HG02588 (cell line): ENCODE measurements at regions not wholly inside any gene's neighbourhood (a gene's known extent, or its start where the extent isn't known, plus 50 kb on each side); places are given as distances from the start of the nearest gene placed in this dataset.

Experiments used
- ATAC-seq: cut with Tn5 transposase; IDR thresholded peaks from one replicate; pipeline ENCODE4 v1.9.1; 2021; ENCODE audit warnings: mild to moderate bottlenecking, moderate library complexity; ENCODE audit not compliant: unreplicated experiment

GRCh38 chr2:118255771-118256372 is 167.6 kb downstream of the INSIG2 start:
- no peak for ATAC-seq

- ATAC-seq: no peak
Observed at GRCh38 chr2:118255301-118255700, 167.0 kb downstream of the INSIG2 start.

GRCh38 chr2:118254116-118254515 is 165.8 kb downstream of the INSIG2 start:
- no peak for ATAC-seq

GRCh38 chr2:118251427-118251826 is 163.2 kb downstream of the INSIG2 start:
- ATAC-seq: no peak

GRCh38 chr2:118250463-118250862 is 162.2 kb downstream of the INSIG2 start:
- ATAC-seq: no peak

GRCh38 chr2:118250001-118250400 is 161.7 kb downstream of the INSIG2 start:
- ATAC-seq: peak; percentile 23

- ATAC-seq: peak; percentile 64
Observed at GRCh38 chr2:118249531-118249930, 161.3 kb downstream of the INSIG2 start.

- ATAC-seq: no peak
Observed at GRCh38 chr2:118246726-118247125, 158.5 kb downstream of the INSIG2 start.

- ATAC-seq: no peak
Observed at GRCh38 chr2:118246079-118246478, 157.8 kb downstream of the INSIG2 start.

GRCh38 chr2:118244686-118245085 is 156.4 kb downstream of the INSIG2 start:
- no peak for ATAC-seq

- no peak for ATAC-seq
Observed at GRCh38 chr2:118243031-118243430, 154.8 kb downstream of the INSIG2 start.

GRCh38 chr2:118242216-118242615 is 153.9 kb downstream of the INSIG2 start:
- no peak for ATAC-seq

GRCh38 chr2:118241128-118241527 is 152.9 kb downstream of the INSIG2 start:
- no peak for ATAC-seq

GRCh38 chr2:118240276-118240675 is 152.0 kb downstream of the INSIG2 start:
- ATAC-seq: no peak

GRCh38 chr2:118239284-118239683 is 151.0 kb downstream of the INSIG2 start:
- ATAC-seq: no peak

GRCh38 chr2:118237451-118237850 is 149.2 kb downstream of the INSIG2 start:
- no peak for ATAC-seq

- no peak for ATAC-seq
Observed at GRCh38 chr2:118232796-118233195, 144.5 kb downstream of the INSIG2 start.

- ATAC-seq: no peak
Observed at GRCh38 chr2:118232391-118232790, 144.1 kb downstream of the INSIG2 start.

- no peak for ATAC-seq
Observed at GRCh38 chr2:118231759-118232158, 143.5 kb downstream of the INSIG2 start.

GRCh38 chr2:118227698-118228508 is 139.6 kb downstream of the INSIG2 start:
- no peak for ATAC-seq

GRCh38 chr2:118225666-118226065 is 137.4 kb downstream of the INSIG2 start:
- no peak for ATAC-seq

- ATAC-seq: no peak
Observed at GRCh38 chr2:118224895-118225311, 136.6 kb downstream of the INSIG2 start.
